ENCODE measurements at regions not wholly inside any gene's neighbourhood (a gene's known extent, or its start where the extent isn't known, plus 50 kb on each side); places are given as distances from the start of the nearest gene placed in this dataset.

GRCh38 chr2:235383272-235383843 lies 110.5 kb upstream of the AGAP1 start:
- DNase-seq (ENCODE audit: low read depth in 2 of 3, low spot score in 2 of 3) = no peak

GRCh38 chr2:235384624-235385023 lies 109.2 kb upstream of the AGAP1 start:
- DNase-seq (ENCODE audit: low read depth in 2 of 3, low spot score in 2 of 3) = no peak

- no peak for DNase-seq (ENCODE audit: low read depth in 2 of 3, low spot score in 2 of 3)
These were observed 104.2 kb upstream of the AGAP1 start for GRCh38 chr2:235389626-235390025.

GRCh38 chr2:235390108-235390815 lies 103.6 kb upstream of the AGAP1 start:
- DNase-seq (ENCODE audit: low read depth in 2 of 3, low spot score in 2 of 3) = peak in 2 of 3 donors; percentile 83 to 95

GRCh38 chr2:235390816-235391194 lies 103.0 kb upstream of the AGAP1 start:
- DNase-seq (ENCODE audit: low read depth in 2 of 3, low spot score in 2 of 3) = no peak

- no peak for DNase-seq (ENCODE audit: low read depth in 2 of 3, low spot score in 2 of 3)
These were observed 101.8 kb upstream of the AGAP1 start for GRCh38 chr2:235391921-235392615.

- DNase-seq (ENCODE audit: low read depth in 2 of 3, low spot score in 2 of 3) = no peak
These were observed 99.5 kb upstream of the AGAP1 start for GRCh38 chr2:235394278-235394828.

- DNase-seq (ENCODE audit: low read depth in 2 of 3, low spot score in 2 of 3) = no peak
These were observed 97.6 kb upstream of the AGAP1 start for GRCh38 chr2:235396071-235396846.

- DNase-seq (ENCODE audit: low read depth in 2 of 3, low spot score in 2 of 3) = no peak
These were observed 95.5 kb upstream of the AGAP1 start for GRCh38 chr2:235398321-235398720.

- no peak for DNase-seq (ENCODE audit: low read depth in 2 of 3, low spot score in 2 of 3)
These were observed 93.9 kb upstream of the AGAP1 start for GRCh38 chr2:235399895-235400294.

GRCh38 chr2:235402422-235402821 lies 91.4 kb upstream of the AGAP1 start:
- no peak for DNase-seq (ENCODE audit: low read depth in 2 of 3, low spot score in 2 of 3)

GRCh38 chr2:235405612-235406361 lies 88.1 kb upstream of the AGAP1 start:
- no peak for DNase-seq (ENCODE audit: low read depth in 2 of 3, low spot score in 2 of 3)

GRCh38 chr2:235406430-235406829 lies 87.4 kb upstream of the AGAP1 start:
- no peak for DNase-seq (ENCODE audit: low read depth in 2 of 3, low spot score in 2 of 3)

GRCh38 chr2:235411905-235412485 lies 81.8 kb upstream of the AGAP1 start:
- no peak for DNase-seq (ENCODE audit: low read depth in 2 of 3, low spot score in 2 of 3)

- DNase-seq (ENCODE audit: low read depth in 2 of 3, low spot score in 2 of 3) = no peak
These were observed 80.8 kb upstream of the AGAP1 start for GRCh38 chr2:235413064-235413463.

- no peak for DNase-seq (ENCODE audit: low read depth in 2 of 3, low spot score in 2 of 3)
These were observed 79.4 kb upstream of the AGAP1 start for GRCh38 chr2:235414422-235414821.

GRCh38 chr2:235416858-235417499 lies 76.9 kb upstream of the AGAP1 start:
- no peak for DNase-seq (ENCODE audit: low read depth in 2 of 3, low spot score in 2 of 3)

GRCh38 chr2:235418918-235419317 lies 74.9 kb upstream of the AGAP1 start:
- no peak for DNase-seq (ENCODE audit: low read depth in 2 of 3, low spot score in 2 of 3)

GRCh38 chr2:235419996-235420395 lies 73.8 kb upstream of the AGAP1 start:
- DNase-seq (ENCODE audit: low read depth in 2 of 3, low spot score in 2 of 3) = no peak
